Calu3 (cell line): ENCODE measurements at regions not wholly inside any gene's neighbourhood (a gene's known extent, or its start where the extent isn't known, plus 50 kb on each side); places are given as distances from the start of the nearest gene placed in this dataset.

Experiments
- BruUV-seq: library from RNA; stranded (reverse); fragments of 400-500 nt; replicated peaks from 2 replicates; lab custom pipeline; 2021; lab: Mats Ljungman, UMichigan
- CTCF ChIA-PET: fragments of 300-600 bp; sonication (Branson Sonifier 250); formaldehyde crosslinking; loops from one replicate; lab custom pipeline; 2022; ENCODE audit warnings: antibody characterized with exemption; lab: Charles Lee
- DNase-seq: peaks from one replicate; pipeline ENCODE4 v3.0.0; 2022
- H3K27ac Mint-ChIP-seq: one replicate; pipeline ENCODE4 v1.8.0; 2022; ENCODE audit warnings: mixed read lengths; ENCODE audit not compliant: unreplicated experiment
- H3K27me3 Mint-ChIP-seq: one replicate; pipeline ENCODE4 v1.8.0; 2022; ENCODE audit warnings: mixed read lengths; ENCODE audit not compliant: unreplicated experiment
- H3K36me3 Mint-ChIP-seq: one replicate; pipeline ENCODE4 v1.8.0; 2022; ENCODE audit warnings: mild to moderate bottlenecking, moderate library complexity, mixed read lengths; ENCODE audit not compliant: insufficient read depth, unreplicated experiment
- H3K4me1 Mint-ChIP-seq: one replicate; pipeline ENCODE4 v1.8.0; 2022; ENCODE audit warnings: mild to moderate bottlenecking, low read depth, mixed read lengths; ENCODE audit not compliant: unreplicated experiment
- H3K4me3 Mint-ChIP-seq: one replicate; pipeline ENCODE4 v1.8.0; 2022; ENCODE audit warnings: mild to moderate bottlenecking, low read depth, moderate library complexity, mixed read lengths; ENCODE audit not compliant: unreplicated experiment
- H3K9me3 Mint-ChIP-seq: one replicate; pipeline ENCODE4 v1.8.0; 2022; ENCODE audit warnings: low read depth, mixed read lengths; ENCODE audit not compliant: unreplicated experiment
- CTCF ChIP-seq: fragments of 200-600 bp; IDR thresholded peaks from one replicate; pipeline ENCODE4 v1.8.0; 2022; ENCODE audit warnings: antibody characterized with exemption; ENCODE audit not compliant: unreplicated experiment
- intact Hi-C: fragments of 100-400 bp; cut with micrococcal nuclease; formaldehyde crosslinking; loops from one replicate; pipeline ENCODE4 v1.10.0; 2022; ENCODE audit not compliant: unreplicated experiment

GRCh38 chr10:128573281-128573845 is 447.1 kb upstream of the MKI67 start:
- intact Hi-C loops = no loop called here
- H3K9me3 Mint-ChIP-seq = no peaks in the 10 kb centered on the region
- BruUV-seq = no TSS peak
- no peak for TF ChIP-seq CTCF
- CTCF ChIA-PET = no interaction called here
- no peak for DNase-seq
- H3K27me3 Mint-ChIP-seq = no peaks in the 10 kb centered on the region
- no peaks in the 10 kb centered on the region for H3K4me1 Mint-ChIP-seq
- no peak overlapping the region for H3K4me3 Mint-ChIP-seq
- no peaks in the 10 kb centered on the region for H3K36me3 Mint-ChIP-seq
- no peak overlapping the region for H3K27ac Mint-ChIP-seq

- BruUV-seq = no TSS peak
- CTCF ChIA-PET = no interaction called here
- no peak for TF ChIP-seq CTCF
- Mint-ChIP-seq H3K9me3 (no peaks in the 10 kb centered on the region), H3K36me3 (no peaks in the 10 kb centered on the region), H3K4me3 (no peak overlapping the region), H3K4me1 (no peaks in the 10 kb centered on the region), H3K27me3 (no peaks in the 10 kb centered on the region), H3K27ac (no peak overlapping the region)
- intact Hi-C loops = no loop called here
- no peak for DNase-seq
Measured at GRCh38 chr10:128573986-128574385, 447.8 kb upstream of the MKI67 start.

GRCh38 chr10:128574581-128575210 is 448.5 kb upstream of the MKI67 start:
- no peak for DNase-seq
- no peak overlapping the region for H3K27ac Mint-ChIP-seq
- no peaks in the 10 kb centered on the region for H3K27me3 Mint-ChIP-seq
- TF ChIP-seq CTCF = no peak
- H3K36me3 Mint-ChIP-seq = no peaks in the 10 kb centered on the region
- intact Hi-C loops = no loop called here
- no peaks in the 10 kb centered on the region for H3K4me1 Mint-ChIP-seq
- no peaks in the 10 kb centered on the region for H3K9me3 Mint-ChIP-seq
- no peak overlapping the region for H3K4me3 Mint-ChIP-seq
- CTCF ChIA-PET = no interaction called here
- BruUV-seq = no TSS peak

- CTCF ChIA-PET = no interaction called here
- H3K36me3 Mint-ChIP-seq = no peaks in the 10 kb centered on the region
- H3K4me3 Mint-ChIP-seq = no peak overlapping the region
- intact Hi-C loops = no loop called here
- TF ChIP-seq CTCF = no peak
- H3K9me3 Mint-ChIP-seq = no peaks in the 10 kb centered on the region
- H3K27me3 Mint-ChIP-seq = no peaks in the 10 kb centered on the region
- no TSS peak for BruUV-seq
- no peak for DNase-seq
- H3K4me1 Mint-ChIP-seq = no peaks in the 10 kb centered on the region
- H3K27ac Mint-ChIP-seq = no peak overlapping the region
Measured at GRCh38 chr10:128575761-128576160, 449.5 kb upstream of the MKI67 start.
